HepG2 (cell line): ENCODE measurements at regions not wholly inside any gene's neighbourhood (a gene's known extent, or its start where the extent isn't known, plus 50 kb on each side); places are given as distances from the start of the nearest gene placed in this dataset.

Source experiments
- PAF1 ChIP-seq: IDR thresholded peaks from 2 replicates; pipeline ENCODE4 v1.6.1; 2016; ENCODE audit warnings: missing genetic modification reagents, missing compliant biosample characterization
- POLR2AphosphoS5 ChIP-seq: IDR thresholded peaks from 2 replicates; pipeline ENCODE4 v1.6.1; 2012; ENCODE audit warnings: low read depth, low read length
- ZNF263 ChIP-seq: sonication (generic); formaldehyde crosslinking; IDR thresholded peaks from 2 replicates; pipeline ENCODE4 v1.4.0; 2020; ENCODE audit warnings: missing genetic modification reagents
- TF ChIP-seq, protein P1 (sequence below): sonication (generic); formaldehyde crosslinking; IDR thresholded peaks from 2 replicates; pipeline ENCODE4 v1.4.0; 2020; ENCODE audit warnings: mild to moderate bottlenecking, missing genetic modification reagents, borderline replicate concordance
- TF ChIP-seq, protein P2 (sequence below): sonication (generic); formaldehyde crosslinking; IDR thresholded peaks from 2 replicates; pipeline ENCODE4 v1.9.0; 2021; ENCODE audit warnings: missing genetic modification reagents, borderline replicate concordance
- TF ChIP-seq, protein P3 (sequence below): sonication (generic); formaldehyde crosslinking; IDR thresholded peaks from 2 replicates; pipeline ENCODE4 v1.5.0; 2020; ENCODE audit warnings: mild to moderate bottlenecking, missing genetic modification reagents, moderate library complexity
- TF ChIP-seq, protein P4 (sequence below): sonication (generic); IDR thresholded peaks from 2 replicates; pipeline ENCODE4 v1.6.1; 2016; ENCODE audit warnings: low read depth, borderline replicate concordance

DNA sequence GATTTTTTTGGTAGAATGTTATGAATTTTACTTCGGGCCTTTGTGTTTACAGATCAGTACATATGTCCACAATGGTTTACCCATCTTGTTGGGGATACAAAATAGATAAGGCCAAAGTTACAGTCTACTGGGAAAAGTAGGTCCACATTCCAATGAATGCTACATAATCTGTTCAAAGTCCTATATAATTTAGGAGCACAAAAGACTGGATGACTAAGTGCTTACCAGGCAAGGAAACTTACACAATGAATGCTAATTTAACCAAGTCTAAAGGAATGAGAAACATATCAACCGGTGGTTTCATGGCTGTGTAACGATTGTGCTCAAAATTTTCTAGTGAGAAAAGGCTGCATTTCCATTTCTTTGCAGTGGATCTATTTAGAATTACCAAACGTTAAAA, 97.4 kb upstream of the TRPM3 start:
- TF ChIP-seq POLR2AphosphoS5 (no peak), PAF1 (CRISPR knock-in tag) (no peak), ZNF263 (no peak)
- TF ChIP-seq, protein P1, sequence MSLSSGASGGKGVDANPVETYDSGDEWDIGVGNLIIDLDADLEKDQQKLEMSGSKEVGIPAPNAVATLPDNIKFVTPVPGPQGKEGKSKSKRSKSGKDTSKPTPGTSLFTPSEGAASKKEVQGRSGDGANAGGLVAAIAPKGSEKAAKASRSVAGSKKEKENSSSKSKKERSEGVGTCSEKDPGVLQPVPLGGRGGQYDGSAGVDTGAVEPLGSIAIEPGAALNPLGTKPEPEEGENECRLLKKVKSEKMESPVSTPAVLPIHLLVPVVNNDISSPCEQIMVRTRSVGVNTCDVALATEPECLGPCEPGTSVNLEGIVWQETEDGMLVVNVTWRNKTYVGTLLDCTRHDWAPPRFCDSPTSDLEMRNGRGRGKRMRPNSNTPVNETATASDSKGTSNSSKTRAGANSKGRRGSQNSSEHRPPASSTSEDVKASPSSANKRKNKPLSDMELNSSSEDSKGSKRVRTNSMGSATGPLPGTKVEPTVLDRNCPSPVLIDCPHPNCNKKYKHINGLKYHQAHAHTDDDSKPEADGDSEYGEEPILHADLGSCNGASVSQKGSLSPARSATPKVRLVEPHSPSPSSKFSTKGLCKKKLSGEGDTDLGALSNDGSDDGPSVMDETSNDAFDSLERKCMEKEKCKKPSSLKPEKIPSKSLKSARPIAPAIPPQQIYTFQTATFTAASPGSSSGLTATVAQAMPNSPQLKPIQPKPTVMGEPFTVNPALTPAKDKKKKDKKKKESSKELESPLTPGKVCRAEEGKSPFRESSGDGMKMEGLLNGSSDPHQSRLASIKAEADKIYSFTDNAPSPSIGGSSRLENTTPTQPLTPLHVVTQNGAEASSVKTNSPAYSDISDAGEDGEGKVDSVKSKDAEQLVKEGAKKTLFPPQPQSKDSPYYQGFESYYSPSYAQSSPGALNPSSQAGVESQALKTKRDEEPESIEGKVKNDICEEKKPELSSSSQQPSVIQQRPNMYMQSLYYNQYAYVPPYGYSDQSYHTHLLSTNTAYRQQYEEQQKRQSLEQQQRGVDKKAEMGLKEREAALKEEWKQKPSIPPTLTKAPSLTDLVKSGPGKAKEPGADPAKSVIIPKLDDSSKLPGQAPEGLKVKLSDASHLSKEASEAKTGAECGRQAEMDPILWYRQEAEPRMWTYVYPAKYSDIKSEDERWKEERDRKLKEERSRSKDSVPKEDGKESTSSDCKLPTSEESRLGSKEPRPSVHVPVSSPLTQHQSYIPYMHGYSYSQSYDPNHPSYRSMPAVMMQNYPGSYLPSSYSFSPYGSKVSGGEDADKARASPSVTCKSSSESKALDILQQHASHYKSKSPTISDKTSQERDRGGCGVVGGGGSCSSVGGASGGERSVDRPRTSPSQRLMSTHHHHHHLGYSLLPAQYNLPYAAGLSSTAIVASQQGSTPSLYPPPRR (CRISPR knock-in tag): no peak
- TF ChIP-seq, protein P2, sequence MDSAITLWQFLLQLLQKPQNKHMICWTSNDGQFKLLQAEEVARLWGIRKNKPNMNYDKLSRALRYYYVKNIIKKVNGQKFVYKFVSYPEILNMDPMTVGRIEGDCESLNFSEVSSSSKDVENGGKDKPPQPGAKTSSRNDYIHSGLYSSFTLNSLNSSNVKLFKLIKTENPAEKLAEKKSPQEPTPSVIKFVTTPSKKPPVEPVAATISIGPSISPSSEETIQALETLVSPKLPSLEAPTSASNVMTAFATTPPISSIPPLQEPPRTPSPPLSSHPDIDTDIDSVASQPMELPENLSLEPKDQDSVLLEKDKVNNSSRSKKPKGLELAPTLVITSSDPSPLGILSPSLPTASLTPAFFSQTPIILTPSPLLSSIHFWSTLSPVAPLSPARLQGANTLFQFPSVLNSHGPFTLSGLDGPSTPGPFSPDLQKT (CRISPR knock-in tag): no peak
- TF ChIP-seq, protein P3, sequence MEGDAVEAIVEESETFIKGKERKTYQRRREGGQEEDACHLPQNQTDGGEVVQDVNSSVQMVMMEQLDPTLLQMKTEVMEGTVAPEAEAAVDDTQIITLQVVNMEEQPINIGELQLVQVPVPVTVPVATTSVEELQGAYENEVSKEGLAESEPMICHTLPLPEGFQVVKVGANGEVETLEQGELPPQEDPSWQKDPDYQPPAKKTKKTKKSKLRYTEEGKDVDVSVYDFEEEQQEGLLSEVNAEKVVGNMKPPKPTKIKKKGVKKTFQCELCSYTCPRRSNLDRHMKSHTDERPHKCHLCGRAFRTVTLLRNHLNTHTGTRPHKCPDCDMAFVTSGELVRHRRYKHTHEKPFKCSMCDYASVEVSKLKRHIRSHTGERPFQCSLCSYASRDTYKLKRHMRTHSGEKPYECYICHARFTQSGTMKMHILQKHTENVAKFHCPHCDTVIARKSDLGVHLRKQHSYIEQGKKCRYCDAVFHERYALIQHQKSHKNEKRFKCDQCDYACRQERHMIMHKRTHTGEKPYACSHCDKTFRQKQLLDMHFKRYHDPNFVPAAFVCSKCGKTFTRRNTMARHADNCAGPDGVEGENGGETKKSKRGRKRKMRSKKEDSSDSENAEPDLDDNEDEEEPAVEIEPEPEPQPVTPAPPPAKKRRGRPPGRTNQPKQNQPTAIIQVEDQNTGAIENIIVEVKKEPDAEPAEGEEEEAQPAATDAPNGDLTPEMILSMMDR (CRISPR knock-in tag): no peak
- TF ChIP-seq, protein P4, sequence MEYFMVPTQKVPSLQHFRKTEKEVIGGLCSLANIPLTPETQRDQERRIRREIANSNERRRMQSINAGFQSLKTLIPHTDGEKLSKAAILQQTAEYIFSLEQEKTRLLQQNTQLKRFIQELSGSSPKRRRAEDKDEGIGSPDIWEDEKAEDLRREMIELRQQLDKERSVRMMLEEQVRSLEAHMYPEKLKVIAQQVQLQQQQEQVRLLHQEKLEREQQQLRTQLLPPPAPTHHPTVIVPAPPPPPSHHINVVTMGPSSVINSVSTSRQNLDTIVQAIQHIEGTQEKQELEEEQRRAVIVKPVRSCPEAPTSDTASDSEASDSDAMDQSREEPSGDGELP: no peak
